Endothelial cell of hepatic sinusoid (primary cell): ENCODE measurements at regions not wholly inside any gene's neighbourhood (a gene's known extent, or its start where the extent isn't known, plus 50 kb on each side); places are given as distances from the start of the nearest gene placed in this dataset.
"Not testable (repeated sequence)": the region's sequence is repeated elsewhere in the genome, so short reads cannot be mapped to it uniquely, and the experiment has no call there.

ENCODE experiments used
- in situ Hi-C: cut with HindIII; loops from 2 replicates; pipeline ENCODE4 v1.10.0; 2017; ENCODE audit warnings: low sequenced_read_pairs

DNA sequence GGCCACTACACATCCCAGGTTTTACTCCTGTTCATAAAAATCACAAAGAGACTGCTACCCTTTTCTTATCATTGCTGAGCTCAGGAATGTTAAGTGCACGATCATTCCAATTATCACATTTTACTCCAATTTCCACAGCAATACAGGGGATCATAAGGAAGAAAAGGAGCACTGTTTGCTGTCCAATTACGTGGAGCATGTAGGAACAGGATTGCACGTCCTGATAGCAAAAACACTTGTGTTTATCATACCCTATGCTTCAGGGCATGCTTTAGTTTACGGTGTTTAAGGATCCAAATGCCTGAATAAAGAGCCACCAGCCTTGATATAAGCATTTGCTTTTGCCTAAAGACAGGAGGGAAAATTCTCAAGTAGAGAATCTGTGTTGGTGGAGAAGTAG is 155.4 kb upstream of the EGLN3 start:
- in situ Hi-C loops, result no loop called here

DNA sequence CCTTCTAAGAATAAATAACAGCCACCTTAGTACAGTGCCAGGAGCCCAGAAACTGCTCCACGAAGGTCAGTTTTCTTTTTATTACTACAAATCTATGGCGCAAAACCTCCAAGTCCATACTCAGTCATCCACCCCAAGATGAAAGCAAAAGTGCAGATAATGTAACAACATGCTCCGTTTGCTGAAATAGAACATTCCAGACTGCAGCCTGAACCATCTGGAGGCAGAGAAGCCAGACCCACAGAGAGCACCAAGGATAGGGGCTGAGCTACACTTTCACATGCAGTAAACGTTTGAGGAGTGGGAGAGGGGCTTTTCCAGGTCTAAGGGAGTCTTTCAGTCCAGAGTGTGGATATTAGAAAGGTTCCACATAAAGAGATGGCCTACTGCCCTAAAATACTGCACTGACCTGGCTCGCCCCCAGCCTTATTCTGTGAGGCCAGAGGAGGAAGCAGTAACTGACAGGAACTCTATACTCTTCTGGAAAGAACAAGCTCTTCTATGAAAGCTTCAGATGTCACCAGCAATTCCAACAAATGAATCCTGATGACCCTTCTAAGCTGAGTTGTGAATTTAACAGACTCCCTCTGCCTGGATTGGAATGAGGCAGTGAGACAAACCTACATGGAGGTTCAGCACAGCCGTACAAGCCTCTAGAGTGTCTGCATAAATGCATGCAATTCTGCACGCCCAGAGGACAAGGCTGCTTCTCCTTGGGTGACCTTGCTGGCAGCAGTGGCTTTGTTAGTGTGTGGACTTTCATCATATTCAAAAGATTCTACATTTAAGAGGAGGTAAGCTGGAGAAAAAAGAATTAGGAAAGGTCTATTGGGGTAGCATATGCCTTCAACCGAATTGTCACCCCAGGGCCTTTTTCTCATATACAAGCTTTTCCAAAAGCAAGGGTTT is 153.9 kb upstream of the EGLN3 start:
- in situ Hi-C loops, result loop anchor here (5.0 kb wide), 1 partner anchor 97 kb away; no protein-coding TSS in a partner anchor

DNA sequence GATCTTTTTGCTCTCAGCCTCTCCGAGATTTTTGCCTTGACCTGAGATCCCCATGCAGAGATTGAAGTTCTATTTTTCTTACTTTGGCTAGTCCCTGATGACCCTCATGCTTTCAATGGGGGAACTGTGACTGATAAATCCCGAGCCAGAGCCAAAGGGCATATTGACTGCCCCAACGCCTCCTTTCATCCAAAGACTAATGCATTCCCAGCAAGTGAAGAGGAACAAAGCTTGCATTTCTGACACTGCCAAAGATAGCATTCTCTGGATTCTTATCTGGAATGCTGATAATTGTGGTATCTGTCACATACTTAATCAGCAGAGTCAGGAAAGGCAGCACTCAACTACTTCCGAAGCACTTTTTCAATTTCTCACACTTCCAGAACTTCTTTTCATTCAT is 152.3 kb upstream of the EGLN3 start:
- in situ Hi-C loops, result loop anchor here (5.0 kb wide), 1 partner anchor 96 kb away; no protein-coding TSS in a partner anchor

DNA sequence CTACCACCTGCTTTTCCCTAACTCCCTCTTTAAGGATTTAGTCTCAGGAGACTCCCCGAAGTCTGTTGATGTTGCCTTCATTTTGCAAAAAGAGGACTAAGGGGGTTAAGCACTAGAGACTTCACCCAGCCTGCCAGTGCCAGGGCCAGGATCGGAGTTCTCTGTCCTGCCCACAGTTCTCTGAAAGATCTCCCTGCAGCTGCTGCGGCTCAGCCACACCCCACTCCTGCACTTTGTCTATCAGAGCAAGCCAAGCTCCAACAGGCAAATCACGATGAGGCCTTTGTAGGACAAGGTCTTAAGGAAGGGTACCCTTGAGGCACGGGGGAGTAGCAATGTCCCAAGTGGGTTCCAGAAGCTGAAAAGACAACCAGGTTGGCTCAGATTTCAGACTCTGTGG is 148.8 kb upstream of the EGLN3 start:
- in situ Hi-C loops, result loop anchor here (5.0 kb wide), 2 partner anchors 52 to 92 kb away; no protein-coding TSS in a partner anchor

DNA sequence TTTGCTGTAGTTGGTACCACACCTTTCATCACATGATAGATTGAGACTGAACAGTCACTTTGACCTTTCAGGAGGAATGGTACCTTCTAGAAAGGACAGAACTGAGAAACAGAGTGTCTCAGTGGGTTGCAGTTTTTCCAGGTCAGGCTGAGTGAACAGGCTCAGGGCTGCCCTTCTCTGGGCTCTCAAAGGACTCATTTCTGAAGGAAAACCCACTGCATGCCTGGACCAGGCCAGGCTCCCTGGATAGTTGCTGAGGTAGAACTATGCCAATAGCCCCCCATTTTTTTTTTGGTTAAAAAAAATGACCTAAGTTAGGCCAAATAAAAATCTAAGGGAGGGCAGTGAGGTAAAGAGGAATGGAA is 148.1 kb upstream of the EGLN3 start:
- in situ Hi-C loops, result loop anchor here (5.0 kb wide), 1 partner anchor 52 kb away; no protein-coding TSS in a partner anchor

DNA sequence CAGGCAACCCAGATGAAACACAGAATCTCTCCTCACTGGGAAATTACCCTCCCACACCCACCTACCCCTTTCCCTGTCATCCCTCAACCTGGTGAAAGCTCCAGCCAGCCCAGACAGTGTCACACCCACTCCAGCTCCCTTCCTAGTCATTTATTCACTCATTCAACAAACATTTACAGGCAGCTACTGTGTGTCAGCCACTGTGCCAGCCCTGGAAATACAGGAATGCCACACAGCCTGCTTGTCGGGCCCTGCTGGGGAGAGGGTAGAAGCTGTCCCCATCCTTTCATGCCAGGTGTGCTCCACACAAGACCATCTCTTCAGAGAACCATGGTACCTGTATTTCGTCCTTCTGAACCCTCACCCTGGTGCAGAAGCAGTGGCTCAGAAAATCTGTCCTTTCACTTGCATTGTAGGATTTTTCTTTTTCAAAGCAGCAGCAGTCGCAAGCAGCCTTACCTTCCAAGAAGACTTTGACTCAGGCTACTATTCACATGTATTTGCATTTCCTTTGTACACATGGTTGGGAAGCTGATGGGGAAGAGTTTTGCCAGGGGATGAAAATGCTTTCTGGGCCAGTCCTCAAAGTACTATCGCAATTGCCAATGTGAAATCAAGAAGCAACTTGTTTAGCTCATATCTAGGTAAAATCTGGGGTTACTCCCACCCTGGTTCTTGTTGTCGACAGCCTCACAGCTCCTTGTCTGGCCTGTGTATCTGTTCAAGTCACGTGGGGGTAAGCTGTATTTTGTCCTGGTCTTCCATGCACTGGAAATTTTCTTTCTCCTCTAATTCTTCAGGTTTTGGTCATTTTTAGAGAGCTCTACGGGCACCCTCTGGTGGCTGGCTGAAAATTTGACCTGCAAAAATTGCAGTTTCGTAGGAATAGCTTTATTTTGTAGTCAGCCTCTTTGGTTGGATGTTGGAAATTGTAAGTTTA is 147.4 kb upstream of the EGLN3 start:
- in situ Hi-C loops, result loop anchor here (5.0 kb wide), 1 partner anchor 51 kb away; no protein-coding TSS in a partner anchor

DNA sequence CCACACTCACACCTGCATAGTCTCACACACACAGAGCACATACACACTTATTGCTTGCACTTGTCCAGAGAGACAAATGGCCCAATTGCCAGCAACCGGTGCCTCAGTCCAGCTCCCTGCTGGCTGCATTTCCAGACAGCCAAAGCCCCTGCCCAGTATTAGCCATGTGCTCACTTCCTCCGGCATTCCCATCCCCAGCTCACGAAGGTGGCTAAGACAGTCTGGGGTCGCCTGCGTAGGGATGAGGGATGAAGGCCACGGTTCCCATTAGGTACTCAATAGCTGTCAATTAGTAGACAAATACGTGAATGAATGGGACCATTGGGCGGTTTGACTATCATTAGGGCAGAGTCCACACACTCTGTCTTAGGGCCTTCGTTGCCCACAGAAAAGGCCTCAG is 146.8 kb upstream of the EGLN3 start:
- in situ Hi-C loops, result loop anchor here (5.0 kb wide), 1 partner anchor 50 kb away; no protein-coding TSS in a partner anchor

DNA sequence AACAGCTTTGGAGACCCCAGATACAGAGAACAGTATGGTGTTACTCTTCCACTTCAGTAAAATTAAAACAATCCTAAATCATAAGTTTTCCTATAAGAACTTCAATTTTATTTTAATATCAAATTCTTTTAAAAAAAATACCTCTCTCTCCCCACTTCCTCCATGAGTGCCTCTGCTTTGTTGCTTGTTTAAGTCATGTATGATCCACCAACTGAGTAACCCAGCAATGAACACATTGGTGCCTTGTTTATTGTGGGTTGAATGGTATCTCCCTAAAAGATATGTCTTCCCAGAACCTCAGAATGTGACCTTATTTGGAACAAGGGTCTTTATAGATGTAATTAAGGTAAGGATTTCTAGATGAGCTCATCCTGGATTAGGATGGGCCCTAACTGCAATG is 143.5 kb upstream of the EGLN3 start:
- in situ Hi-C loops, result no loop called here

DNA sequence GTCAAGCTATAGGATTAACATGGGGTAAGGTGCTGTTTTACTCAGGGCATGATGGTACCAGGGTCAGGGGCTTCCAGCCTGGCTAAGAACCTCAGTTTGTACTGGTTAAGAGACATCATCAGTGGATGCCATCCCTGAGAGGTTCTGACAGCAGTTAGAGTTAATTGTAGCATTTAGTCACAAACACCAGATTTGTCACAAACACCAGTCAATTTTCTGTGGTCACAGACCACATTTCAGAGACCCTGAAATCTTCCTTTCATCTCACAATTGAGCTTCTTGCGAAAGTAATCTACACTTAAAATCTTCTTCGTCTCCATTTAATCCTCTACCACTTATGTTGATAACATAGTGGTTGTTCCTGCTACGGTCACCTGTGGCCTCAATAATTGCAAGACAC is 143.0 kb upstream of the EGLN3 start:
- in situ Hi-C loops, result no loop called here

DNA sequence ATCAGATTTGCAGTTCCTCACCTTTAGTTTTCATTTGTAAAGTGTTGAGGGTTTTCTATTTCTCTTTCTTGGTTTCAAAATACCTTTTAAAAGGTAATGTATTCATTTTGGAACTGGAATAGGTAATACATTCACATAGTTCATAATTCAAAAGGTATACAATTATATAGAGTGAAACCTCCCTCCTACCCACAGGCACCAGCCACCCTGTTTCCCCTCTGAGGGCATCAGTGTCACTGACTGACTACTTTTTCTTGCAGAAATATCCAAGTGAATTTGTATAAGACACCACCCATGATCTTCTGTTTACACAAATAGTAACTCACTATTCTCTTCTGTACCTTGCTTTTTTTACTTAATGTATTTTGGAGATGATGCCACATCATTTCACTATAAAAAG is 139.6 kb upstream of the EGLN3 start:
- in situ Hi-C loops, result no loop called here

DNA sequence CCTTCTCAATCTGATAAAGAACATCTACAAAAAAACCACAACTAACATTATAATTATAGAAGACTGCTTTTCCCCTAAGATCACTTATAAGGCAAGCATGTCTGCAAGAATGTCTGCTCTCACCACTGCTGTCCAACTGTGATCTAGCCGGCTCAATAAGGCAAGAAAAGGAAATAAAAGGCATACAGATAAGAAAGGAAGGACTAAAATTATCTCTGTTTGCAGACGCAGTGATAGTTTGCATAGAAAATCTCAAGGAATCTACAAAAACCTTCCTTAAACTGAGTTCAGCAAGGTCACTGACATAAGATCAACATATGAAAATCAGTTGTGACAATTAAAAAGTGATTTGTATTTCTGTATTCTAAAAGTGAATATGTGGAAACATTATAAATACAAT is 138.0 kb upstream of the EGLN3 start:
- in situ Hi-C loops, result no loop called here

DNA sequence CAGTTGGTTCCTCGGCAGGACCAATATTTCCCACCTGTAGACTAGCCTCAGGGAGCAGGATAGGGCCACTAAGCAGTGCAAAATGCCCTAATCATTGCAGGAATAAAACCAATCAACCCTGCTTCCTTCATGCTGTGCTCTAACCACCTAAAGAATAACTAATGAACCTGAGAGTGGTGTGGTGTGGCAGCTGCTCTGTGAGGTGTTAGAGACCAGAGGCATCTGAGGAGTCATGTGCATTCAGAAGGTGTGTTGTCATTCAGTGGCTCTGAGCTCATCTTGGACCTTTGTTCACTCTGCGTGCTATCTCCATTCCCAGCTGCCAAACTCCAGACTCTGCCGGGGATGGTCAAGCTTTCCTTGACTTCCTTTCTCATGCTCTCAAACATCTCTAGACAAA is 136.7 kb upstream of the EGLN3 start:
- in situ Hi-C loops, result no loop called here

DNA sequence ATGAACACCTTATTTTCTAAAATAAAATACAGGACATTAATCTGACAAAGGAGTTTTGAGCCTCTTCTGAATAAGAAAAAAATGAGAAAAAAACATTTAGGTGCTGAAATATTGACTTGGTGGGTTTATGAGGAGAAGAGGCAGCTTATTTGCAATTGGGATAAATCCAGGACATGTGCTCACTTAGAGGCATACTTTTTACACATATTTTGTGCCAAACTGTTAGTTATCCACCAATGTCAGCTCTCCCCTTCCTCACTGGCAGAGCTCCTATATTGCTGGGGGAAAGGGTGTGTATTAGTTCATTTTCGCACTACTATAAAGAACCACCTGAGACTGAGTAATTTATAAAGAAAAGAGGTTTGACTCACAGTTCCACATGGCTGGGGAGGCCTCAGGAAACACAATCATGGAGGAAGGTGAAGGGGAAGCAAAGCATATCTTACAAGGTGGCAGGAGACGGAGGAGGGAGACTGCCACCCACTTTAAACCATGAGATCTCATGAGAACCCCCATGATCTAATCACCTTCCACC is 135.4 kb upstream of the EGLN3 start:
- in situ Hi-C loops, result no loop called here

DNA sequence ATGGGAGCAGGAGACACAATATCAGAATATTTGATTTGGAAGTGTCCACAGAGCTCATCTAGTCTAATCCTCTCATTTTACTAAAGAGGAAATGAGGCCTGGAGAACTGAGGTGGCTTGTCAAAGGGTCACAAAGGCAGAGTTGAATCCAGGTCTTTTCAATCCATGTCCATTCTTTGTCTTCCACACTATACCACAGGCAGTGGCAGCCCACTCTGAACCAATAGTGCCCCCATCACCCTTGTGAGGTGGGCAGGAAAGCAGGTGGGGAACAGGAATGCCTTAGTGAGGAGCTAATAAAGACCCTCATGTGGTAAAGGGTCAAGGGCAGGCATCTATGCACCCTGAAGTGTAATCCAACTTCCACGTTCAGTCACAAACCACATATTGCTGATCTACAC is 134.8 kb upstream of the EGLN3 start:
- in situ Hi-C loops, result no loop called here

DNA sequence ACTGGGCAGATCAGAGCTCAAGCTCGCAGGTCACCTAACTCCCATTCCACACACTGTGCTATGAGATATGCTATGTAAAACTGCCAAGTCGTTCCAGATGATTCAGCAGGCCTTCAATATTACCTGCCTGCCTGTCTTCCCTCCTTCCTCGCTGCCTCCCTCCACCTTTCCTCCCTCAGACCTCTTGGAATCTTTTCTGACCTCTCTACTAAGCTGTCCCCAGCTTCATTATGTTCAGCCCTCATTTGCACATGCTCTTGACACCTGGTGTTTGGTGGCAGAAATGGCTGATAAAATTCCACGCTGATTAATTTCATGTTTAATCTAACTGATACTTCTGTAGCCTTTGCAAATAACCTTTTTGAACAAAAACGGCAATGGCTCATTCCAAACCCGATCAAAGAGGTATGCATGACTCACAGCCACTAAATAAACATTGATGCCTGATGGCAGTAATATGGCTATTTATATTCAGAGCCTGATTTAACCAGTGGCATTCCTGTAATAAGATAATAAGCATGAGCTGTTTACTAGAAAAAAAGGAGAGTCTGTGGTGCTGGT is 130.8 kb upstream of the EGLN3 start:
- in situ Hi-C loops, result no loop called here

DNA sequence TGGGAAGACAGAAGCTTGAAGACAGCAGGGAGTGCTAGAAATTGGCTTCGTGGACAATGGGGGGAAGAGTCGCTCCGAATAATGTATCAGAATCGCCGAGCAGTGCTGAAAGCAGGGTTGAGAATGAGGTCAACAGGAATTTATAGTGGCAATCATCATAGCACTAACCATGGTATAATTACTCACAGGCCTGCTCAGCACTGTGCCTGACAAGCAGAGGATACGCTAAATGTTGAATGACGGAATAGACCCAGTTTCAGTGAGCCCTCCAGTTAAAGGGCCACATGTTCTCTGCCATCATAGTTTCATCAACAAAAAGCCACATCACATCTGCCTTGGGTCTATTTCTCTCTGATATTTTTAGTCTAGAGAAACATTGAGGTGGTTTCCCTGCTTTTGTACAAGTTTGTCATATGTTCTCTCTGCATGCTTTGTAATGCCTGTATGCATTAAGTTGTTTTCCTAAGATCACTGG is 130.3 kb upstream of the EGLN3 start:
- in situ Hi-C loops, result no loop called here

DNA sequence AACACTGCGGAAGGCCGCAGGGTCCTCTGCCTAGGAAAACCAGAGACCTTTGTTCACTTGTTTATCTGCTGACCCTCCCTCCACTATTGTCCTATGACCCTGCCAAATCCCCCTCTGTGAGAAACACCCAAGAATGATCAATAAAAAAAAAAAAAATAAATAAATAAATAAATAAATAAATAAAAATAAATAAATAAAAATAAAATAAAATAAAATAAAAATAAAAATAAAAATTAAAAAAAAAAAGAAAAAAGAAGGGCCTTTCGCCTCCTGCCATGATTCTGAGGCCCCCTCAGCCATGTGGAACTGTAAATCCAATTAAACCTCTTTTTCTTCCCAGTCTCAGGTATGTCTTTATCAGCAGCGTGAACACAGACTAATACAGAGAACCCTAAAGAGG is 128.8 kb upstream of the EGLN3 start:
- in situ Hi-C loops, result not testable (repeated sequence)

DNA sequence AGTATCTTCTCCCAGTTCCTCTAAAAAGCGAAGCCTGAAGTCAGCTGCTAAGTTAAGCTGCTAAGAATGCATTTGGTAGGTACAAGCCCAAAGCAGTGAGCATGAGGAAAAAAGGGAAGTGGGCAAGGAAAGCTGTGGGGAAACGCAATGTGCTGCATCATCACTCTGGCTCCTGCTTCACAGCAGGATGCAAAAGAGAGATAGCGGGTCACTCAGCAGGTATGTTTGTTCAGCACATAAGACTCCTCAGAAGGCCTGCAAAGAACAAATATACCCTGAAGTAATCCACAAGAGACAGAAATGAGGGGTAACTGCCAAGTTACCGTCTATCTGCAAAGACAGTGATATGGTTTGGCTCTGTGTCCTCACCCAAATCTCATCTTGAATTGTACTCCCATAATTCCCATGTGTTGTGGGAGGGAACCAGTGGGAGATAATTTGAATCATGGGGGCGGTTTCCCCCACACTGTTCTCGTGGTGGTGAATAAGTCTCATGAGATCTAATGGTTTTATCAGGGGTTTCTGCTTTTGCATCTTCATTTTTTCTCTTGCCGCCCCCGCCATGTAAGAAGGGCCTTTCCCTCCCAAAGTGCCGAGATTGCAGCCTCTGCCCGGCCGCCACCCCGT is 127.4 kb upstream of the EGLN3 start:
- in situ Hi-C loops, result no loop called here

DNA sequence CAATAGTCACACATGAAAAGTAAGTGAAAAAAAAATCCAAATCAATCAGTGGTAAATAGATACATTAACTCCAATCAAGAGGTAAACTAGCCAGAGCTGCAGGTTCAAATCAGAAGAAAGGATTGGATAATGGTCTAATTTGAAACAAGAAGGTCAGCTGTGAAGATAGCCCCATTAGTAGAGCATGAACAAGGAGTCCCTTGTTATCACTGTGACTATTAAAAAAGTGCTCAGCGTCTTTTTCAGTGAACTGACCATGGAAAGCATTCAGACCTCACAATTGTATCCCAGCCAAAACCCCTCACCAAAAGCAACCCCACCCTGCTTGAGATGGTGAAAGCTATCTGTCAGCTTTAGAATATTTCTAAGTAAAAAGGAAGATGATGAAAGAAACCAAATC is 125.0 kb upstream of the EGLN3 start:
- in situ Hi-C loops, result no loop called here

DNA sequence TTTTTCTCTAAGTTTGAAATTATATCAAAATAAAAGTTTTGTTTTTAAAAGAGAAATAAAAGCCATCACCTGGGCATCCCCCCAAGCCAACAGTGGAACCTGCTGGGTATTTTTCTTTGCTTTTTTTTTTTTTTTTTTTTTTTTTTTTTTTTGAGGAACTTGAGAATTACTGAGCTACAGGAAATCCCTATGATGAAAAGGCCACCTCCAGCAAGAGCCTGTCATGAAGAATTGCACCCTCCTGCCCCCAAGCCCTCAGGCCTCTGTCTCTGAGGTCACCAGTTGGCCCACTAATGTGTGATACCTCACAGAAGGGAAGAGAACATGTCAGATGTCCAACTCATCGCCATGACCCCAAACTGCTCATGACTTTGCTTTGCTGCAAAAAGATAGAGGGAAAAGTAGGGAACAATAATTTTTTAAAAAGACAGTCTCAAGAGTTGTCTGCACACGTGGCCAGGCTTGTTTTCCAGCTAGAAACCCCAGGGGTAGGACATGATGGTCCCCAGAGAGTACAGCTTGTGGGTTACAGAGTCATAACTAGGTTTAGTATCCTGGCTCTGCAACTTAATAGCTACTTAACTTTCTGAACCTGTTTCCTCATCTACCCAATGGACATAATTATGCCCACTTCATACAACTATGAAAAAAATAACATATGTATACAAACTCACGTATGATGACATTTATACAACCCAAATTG is 124.3 kb upstream of the EGLN3 start:
- in situ Hi-C loops, result no loop called here
